ENCODE measurements at regions not wholly inside any gene's neighbourhood (a gene's known extent, or its start where the extent isn't known, plus 50 kb on each side); places are given as distances from the start of the nearest gene placed in this dataset.

GRCh38 chr5:20470997-20471396, 483.0 kb upstream of the CDH18 start:
- Histone ChIP-seq H3K36me3 (no peaks in the 10 kb centered on the region), H3K27me3 (no peaks in the 10 kb centered on the region), H3K4me1 (no peaks in the 10 kb centered on the region), H3K9me3 (no peaks in the 10 kb centered on the region), H3K27ac (no peak overlapping the region), H3K4me3 (no peak overlapping the region)
- TF ChIP-seq EP300 (IDR thresholded peaks at IDR 0.05; ENCODE audit: low read depth) (no peak), POLR2A (IDR thresholded peaks at IDR 0.05) (no peak), POLR2AphosphoS5 (IDR thresholded peaks at IDR 0.05) (no peak)
- TF ChIP-seq, protein P1, sequence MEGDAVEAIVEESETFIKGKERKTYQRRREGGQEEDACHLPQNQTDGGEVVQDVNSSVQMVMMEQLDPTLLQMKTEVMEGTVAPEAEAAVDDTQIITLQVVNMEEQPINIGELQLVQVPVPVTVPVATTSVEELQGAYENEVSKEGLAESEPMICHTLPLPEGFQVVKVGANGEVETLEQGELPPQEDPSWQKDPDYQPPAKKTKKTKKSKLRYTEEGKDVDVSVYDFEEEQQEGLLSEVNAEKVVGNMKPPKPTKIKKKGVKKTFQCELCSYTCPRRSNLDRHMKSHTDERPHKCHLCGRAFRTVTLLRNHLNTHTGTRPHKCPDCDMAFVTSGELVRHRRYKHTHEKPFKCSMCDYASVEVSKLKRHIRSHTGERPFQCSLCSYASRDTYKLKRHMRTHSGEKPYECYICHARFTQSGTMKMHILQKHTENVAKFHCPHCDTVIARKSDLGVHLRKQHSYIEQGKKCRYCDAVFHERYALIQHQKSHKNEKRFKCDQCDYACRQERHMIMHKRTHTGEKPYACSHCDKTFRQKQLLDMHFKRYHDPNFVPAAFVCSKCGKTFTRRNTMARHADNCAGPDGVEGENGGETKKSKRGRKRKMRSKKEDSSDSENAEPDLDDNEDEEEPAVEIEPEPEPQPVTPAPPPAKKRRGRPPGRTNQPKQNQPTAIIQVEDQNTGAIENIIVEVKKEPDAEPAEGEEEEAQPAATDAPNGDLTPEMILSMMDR (IDR thresholded peaks at IDR 0.05): no peak
- intact Hi-C loops (cut with DNase I; ENCODE audit: low total_unique reads) (no loop called here), in situ Hi-C loops (cut with MboI; ENCODE audit: low pct_ligation_motif_present in 1 of 4, low pct_unique_long_range_greater_than_20kb in 1 of 4, low sequenced_read_pairs in 3 of 4) (no loop called here)
- 86 to 95% methylated on average over 1 of the region's 1 CpG for WGBS, 2 donors (ENCODE audit: low coverage in 1 of 2)
- DNase-seq: no peak

DNA sequence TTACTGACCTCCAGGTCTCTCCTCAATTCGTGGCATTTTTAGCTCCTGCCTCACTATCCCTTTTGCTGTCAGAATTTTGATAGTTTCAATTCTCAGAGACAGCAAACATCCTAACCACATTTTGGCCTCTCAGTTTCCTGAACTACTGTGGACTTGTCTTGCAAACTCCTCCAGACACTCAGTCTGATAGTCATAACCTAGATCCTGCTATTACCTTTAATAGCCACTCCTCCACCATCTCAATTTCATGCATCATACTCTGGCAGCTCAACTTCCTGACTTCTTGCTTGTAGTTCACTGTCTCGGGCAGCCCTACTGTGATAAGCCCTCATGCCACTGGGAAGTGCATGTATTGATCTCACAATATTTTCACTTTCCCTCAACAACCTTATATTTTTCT, 481.8 kb upstream of the CDH18 start:
- intact Hi-C loops (cut with DNase I; ENCODE audit: low total_unique reads) (no loop called here), in situ Hi-C loops (cut with MboI; ENCODE audit: low pct_ligation_motif_present in 1 of 4, low pct_unique_long_range_greater_than_20kb in 1 of 4, low sequenced_read_pairs in 3 of 4) (no loop called here)
- Histone ChIP-seq H3K27me3 (no peaks in the 10 kb centered on the region), H3K4me1 (no peaks in the 10 kb centered on the region), H3K27ac (no peak overlapping the region), H3K4me3 (no peak overlapping the region), H3K9me3 (no peaks in the 10 kb centered on the region), H3K36me3 (no peaks in the 10 kb centered on the region)
- DNase-seq: no peak
- TF ChIP-seq, protein P1 (IDR thresholded peaks at IDR 0.05): no peak
- TF ChIP-seq POLR2AphosphoS5 (IDR thresholded peaks at IDR 0.05) (no peak), EP300 (IDR thresholded peaks at IDR 0.05; ENCODE audit: low read depth) (no peak), POLR2A (IDR thresholded peaks at IDR 0.05) (no peak)
- WGBS, 2 donors (ENCODE audit: low coverage in 1 of 2): 56% methylated on average over 2 of the region's 2 CpGs; no CpG with 5 or more reads in 1 of the 2 donors

DNA sequence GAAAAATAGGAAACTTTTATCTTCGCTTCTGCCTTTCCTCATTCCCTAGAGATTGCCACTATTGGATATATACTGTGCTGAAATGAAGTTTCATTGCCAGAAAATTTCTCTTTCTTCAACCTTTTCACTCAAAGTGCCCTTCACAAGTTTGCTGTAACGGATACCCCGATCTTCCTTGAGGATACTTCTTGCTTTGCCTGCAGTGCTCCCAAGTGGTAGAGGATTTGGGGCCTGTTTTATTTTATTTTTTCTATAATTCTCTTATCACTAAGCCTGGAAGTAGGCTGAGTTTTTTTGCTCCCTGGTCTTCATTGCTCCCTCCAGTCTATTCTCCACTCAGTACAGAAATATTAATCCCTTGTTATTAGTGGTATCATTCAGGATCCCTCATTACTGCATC, 481.4 kb upstream of the CDH18 start:
- intact Hi-C loops (cut with DNase I; ENCODE audit: low total_unique reads): no loop called here
- TF ChIP-seq, protein P1 (IDR thresholded peaks at IDR 0.05): no peak
- TF ChIP-seq POLR2A (IDR thresholded peaks at IDR 0.05) (no peak), EP300 (IDR thresholded peaks at IDR 0.05; ENCODE audit: low read depth) (no peak), POLR2AphosphoS5 (IDR thresholded peaks at IDR 0.05) (no peak)
- H3K36me3 ChIP-seq: no peaks in the 10 kb centered on the region
- H3K27me3 ChIP-seq: no peaks in the 10 kb centered on the region
- DNase-seq: no peak
- H3K9me3 ChIP-seq: no peaks in the 10 kb centered on the region
- no peak overlapping the region for H3K27ac ChIP-seq
- no peak overlapping the region for H3K4me3 ChIP-seq
- WGBS, 2 donors (ENCODE audit: low coverage in 1 of 2): 66 to 79% methylated on average over 3 of the region's 3 CpGs
- H3K4me1 ChIP-seq: no peaks in the 10 kb centered on the region
- in situ Hi-C loops (cut with MboI; ENCODE audit: low pct_ligation_motif_present in 1 of 4, low pct_unique_long_range_greater_than_20kb in 1 of 4, low sequenced_read_pairs in 3 of 4): no loop called here

DNA sequence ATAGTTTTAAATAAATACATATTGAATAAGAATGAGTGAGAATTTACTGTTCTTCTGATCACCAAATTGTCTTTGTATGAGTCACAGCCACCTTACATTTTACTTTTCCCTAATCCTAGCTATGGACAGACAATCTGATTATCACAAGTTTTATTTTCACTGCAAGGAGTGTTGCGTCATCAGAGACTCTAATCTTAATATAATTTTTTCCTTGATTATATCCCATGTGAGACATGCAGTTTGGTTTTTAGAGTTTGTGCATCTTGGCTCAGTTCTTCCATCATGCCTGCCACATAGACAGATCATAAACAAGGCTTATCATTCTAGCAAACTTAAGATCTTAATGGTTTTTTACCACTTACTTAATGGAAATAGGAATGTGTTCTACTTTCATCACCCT, 478.5 kb upstream of the CDH18 start:
- H3K4me1 ChIP-seq: no peaks in the 10 kb centered on the region
- no peak overlapping the region for H3K27ac ChIP-seq
- TF ChIP-seq POLR2AphosphoS5 (IDR thresholded peaks at IDR 0.05): no peak
- H3K4me3 ChIP-seq: no peak overlapping the region
- no peaks in the 10 kb centered on the region for H3K36me3 ChIP-seq
- intact Hi-C loops (cut with DNase I; ENCODE audit: low total_unique reads) (no loop called here), in situ Hi-C loops (cut with MboI; ENCODE audit: low pct_ligation_motif_present in 1 of 4, low pct_unique_long_range_greater_than_20kb in 1 of 4, low sequenced_read_pairs in 3 of 4) (no loop called here)
- H3K27me3 ChIP-seq: no peaks in the 10 kb centered on the region
- 33 to 100% methylated on average over 1 of the region's 1 CpG for WGBS, 2 donors (ENCODE audit: low coverage in 1 of 2)
- DNase-seq: no peak
- H3K9me3 ChIP-seq: peaks cover 0 to 5% of the 10 kb centered on the region in 2 donors

DNA sequence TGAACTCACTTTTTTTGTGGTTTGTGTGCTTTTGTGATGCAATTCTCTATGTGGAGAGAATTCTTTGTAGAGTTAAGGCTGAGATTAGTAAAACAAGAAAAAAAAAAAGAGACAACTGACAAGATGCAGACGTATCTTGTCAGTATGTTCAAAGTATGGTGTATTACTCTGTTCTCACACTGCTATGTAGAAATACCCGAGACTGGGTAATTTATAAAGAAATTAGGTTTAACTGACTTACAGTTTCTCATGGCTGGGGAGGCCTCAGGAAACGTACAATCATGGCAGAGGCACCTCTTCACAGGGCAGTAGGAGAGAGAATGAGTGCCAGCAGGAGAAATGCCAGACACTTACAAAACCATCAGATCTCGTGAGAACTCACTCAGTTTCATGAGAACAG, 475.2 kb upstream of the CDH18 start:
- Histone ChIP-seq H3K36me3 (no peaks in the 10 kb centered on the region), H3K9me3 (peaks cover 0 to 5% of the 10 kb centered on the region in 2 donors), H3K27ac (no peak overlapping the region), H3K27me3 (no peaks in the 10 kb centered on the region), H3K4me1 (no peaks in the 10 kb centered on the region), H3K4me3 (no peak overlapping the region)
- WGBS, 2 donors (ENCODE audit: low coverage in 1 of 2): 53 to 55% methylated on average over 3 to 4 of the region's 4 CpGs
- no peak for TF ChIP-seq POLR2AphosphoS5 (IDR thresholded peaks at IDR 0.05)
- no peak for TF ChIP-seq EP300 (IDR thresholded peaks at IDR 0.05; ENCODE audit: low read depth)
- no peak for TF ChIP-seq POLR2A (IDR thresholded peaks at IDR 0.05)
- TF ChIP-seq, protein P1 (IDR thresholded peaks at IDR 0.05): no peak
- intact Hi-C loops (cut with DNase I; ENCODE audit: low total_unique reads) (no loop called here), in situ Hi-C loops (cut with MboI; ENCODE audit: low pct_ligation_motif_present in 1 of 4, low pct_unique_long_range_greater_than_20kb in 1 of 4, low sequenced_read_pairs in 3 of 4) (no loop called here)
- DNase-seq: no peak

Data from transverse colon (tissue), 4 donors.